Activated CD4-positive, alpha-beta memory T cell treated with anti-CD3 and anti-CD28 coated beads for 36 hours (primary cell): ENCODE measurements at regions not wholly inside any gene's neighbourhood (a gene's known extent, or its start where the extent isn't known, plus 50 kb on each side); places are given as distances from the start of the nearest gene placed in this dataset.
"Not testable (repeated sequence)": the region's sequence is repeated elsewhere in the genome, so short reads cannot be mapped to it uniquely, and the experiment has no call there.

Experiments used
- CTCF ChIA-PET: fragments of 350-600 bp; sonication (Branson Sonifier 250); formaldehyde crosslinking; loops from one replicate; lab custom pipeline; 2021; ENCODE audit warnings: antibody characterized with exemption, inconsistent platforms; lab: Charles Lee
- POLR2A ChIA-PET: fragments of 350-600 bp; sonication (Branson Sonifier 250); formaldehyde crosslinking; loops from one replicate; lab custom pipeline; 2021; ENCODE audit warnings: antibody characterized with exemption; lab: Charles Lee
- DNase-seq: peaks from one replicate; pipeline ENCODE4 v3.0.0-alpha.2; 2020
- H3K27ac Mint-ChIP-seq: one replicate; pipeline ENCODE4 v1.8.0; 2021; ENCODE audit warnings: mixed read lengths
- H3K27me3 Mint-ChIP-seq: one replicate; pipeline ENCODE4 v1.8.0; 2021; ENCODE audit warnings: mixed read lengths
- H3K36me3 Mint-ChIP-seq: one replicate; pipeline ENCODE4 v1.8.0; 2021; ENCODE audit warnings: mixed read lengths
- H3K4me1 Mint-ChIP-seq: one replicate; pipeline ENCODE4 v1.8.0; 2021; ENCODE audit warnings: low read depth, mixed read lengths
- H3K4me3 Mint-ChIP-seq: one replicate; pipeline ENCODE4 v1.8.0; 2021; ENCODE audit warnings: mild to moderate bottlenecking, mixed read lengths
- H3K9me3 Mint-ChIP-seq: one replicate; pipeline ENCODE4 v1.8.0; 2021; ENCODE audit warnings: mixed read lengths
- intact Hi-C: fragments of 100-400 bp; cut with micrococcal nuclease; formaldehyde crosslinking; loops from one replicate; pipeline ENCODE4 v1.15.1; 2023

GRCh38 chr10:33917069-33917780 lies 582.8 kb upstream of the NRP1 start:
- H3K36me3 Mint-ChIP-seq, result no peaks in the 10 kb centered on the region
- ChIA-PET CTCF (no interaction called here), POLR2A (no interaction called here)
- H3K27me3 Mint-ChIP-seq, result peaks cover 11% of the 10 kb centered on the region
- DNase-seq, result no peak
- no peak overlapping the region for H3K4me3 Mint-ChIP-seq
- no peak overlapping the region for H3K27ac Mint-ChIP-seq
- H3K9me3 Mint-ChIP-seq, result no peaks in the 10 kb centered on the region
- H3K4me1 Mint-ChIP-seq, result no peaks in the 10 kb centered on the region
- intact Hi-C loops, result no loop called here

- ChIA-PET CTCF (no interaction called here), POLR2A (no interaction called here)
- Mint-ChIP-seq H3K4me1 (no peaks in the 10 kb centered on the region), H3K9me3 (no peaks in the 10 kb centered on the region), H3K36me3 (no peaks in the 10 kb centered on the region), H3K27me3 (peaks cover 6% of the 10 kb centered on the region), H3K4me3 (no peak overlapping the region), H3K27ac (no peak overlapping the region)
- DNase-seq, result no peak
- intact Hi-C loops, result no loop called here
Observed at GRCh38 chr10:33914746-33915145, 580.3 kb upstream of the NRP1 start.

GRCh38 chr10:33913194-33913593 lies 578.7 kb upstream of the NRP1 start:
- intact Hi-C loops, result no loop called here
- POLR2A ChIA-PET, result no interaction called here
- no peak overlapping the region for H3K27ac Mint-ChIP-seq
- DNase-seq, result no peak
- no peak overlapping the region for H3K4me3 Mint-ChIP-seq
- CTCF ChIA-PET, result no interaction called here
- H3K9me3 Mint-ChIP-seq, result no peaks in the 10 kb centered on the region
- H3K27me3 Mint-ChIP-seq, result peaks cover 6% of the 10 kb centered on the region
- no peaks in the 10 kb centered on the region for H3K36me3 Mint-ChIP-seq
- H3K4me1 Mint-ChIP-seq, result no peaks in the 10 kb centered on the region

- CTCF ChIA-PET, H3K36me3 Mint-ChIP-seq, H3K27ac Mint-ChIP-seq, H3K9me3 Mint-ChIP-seq, H3K4me3 Mint-ChIP-seq, intact Hi-C loops, H3K27me3 Mint-ChIP-seq, DNase-seq, H3K4me1 Mint-ChIP-seq, POLR2A ChIA-PET: not testable (repeated sequence)
Observed at GRCh38 chr10:33909476-33909875, 575.0 kb upstream of the NRP1 start.

- no peak for DNase-seq
- no peak overlapping the region for H3K27ac Mint-ChIP-seq
- ChIA-PET CTCF (no interaction called here), POLR2A (no interaction called here)
- H3K27me3 Mint-ChIP-seq, result peaks cover 10% of the 10 kb centered on the region
- H3K9me3 Mint-ChIP-seq, result no peaks in the 10 kb centered on the region
- no peaks in the 10 kb centered on the region for H3K4me1 Mint-ChIP-seq
- intact Hi-C loops, result no loop called here
- H3K36me3 Mint-ChIP-seq, result no peaks in the 10 kb centered on the region
- no peak overlapping the region for H3K4me3 Mint-ChIP-seq
Observed at GRCh38 chr10:33901166-33901565, 566.7 kb upstream of the NRP1 start.

- POLR2A ChIA-PET, result no interaction called here
- Mint-ChIP-seq H3K4me3 (no peak overlapping the region), H3K4me1 (no peaks in the 10 kb centered on the region), H3K36me3 (no peaks in the 10 kb centered on the region), H3K27me3 (peaks cover 12% of the 10 kb centered on the region), H3K27ac (no peak overlapping the region), H3K9me3 (no peaks in the 10 kb centered on the region)
- CTCF ChIA-PET, result no interaction called here
- intact Hi-C loops, result no loop called here
- DNase-seq, result no peak
Observed at GRCh38 chr10:33900596-33900995, 566.1 kb upstream of the NRP1 start.

- ChIA-PET CTCF (no interaction called here), POLR2A (no interaction called here)
- no peak for DNase-seq
- Mint-ChIP-seq H3K27ac (no peak overlapping the region), H3K4me3 (no peak overlapping the region), H3K36me3 (no peaks in the 10 kb centered on the region), H3K9me3 (no peaks in the 10 kb centered on the region), H3K27me3 (peaks cover 16% of the 10 kb centered on the region), H3K4me1 (no peaks in the 10 kb centered on the region)
- intact Hi-C loops, result no loop called here
Observed at GRCh38 chr10:33899578-33900531, 565.4 kb upstream of the NRP1 start.

GRCh38 chr10:33897291-33897752 lies 562.9 kb upstream of the NRP1 start:
- no peak for DNase-seq
- ChIA-PET POLR2A (no interaction called here), CTCF (no interaction called here)
- Mint-ChIP-seq H3K36me3 (no peaks in the 10 kb centered on the region), H3K4me1 (no peaks in the 10 kb centered on the region), H3K27me3 (peaks cover 16% of the 10 kb centered on the region), H3K4me3 (no peak overlapping the region), H3K27ac (no peak overlapping the region), H3K9me3 (no peaks in the 10 kb centered on the region)
- intact Hi-C loops, result no loop called here

- Mint-ChIP-seq H3K36me3 (no peaks in the 10 kb centered on the region), H3K4me1 (no peaks in the 10 kb centered on the region), H3K4me3 (no peak overlapping the region), H3K9me3 (no peaks in the 10 kb centered on the region), H3K27ac (no peak overlapping the region), H3K27me3 (peaks cover 14% of the 10 kb centered on the region)
- ChIA-PET POLR2A (no interaction called here), CTCF (no interaction called here)
- intact Hi-C loops, result no loop called here
- DNase-seq, result no peak
Observed at GRCh38 chr10:33893506-33893905, 559.0 kb upstream of the NRP1 start.

GRCh38 chr10:33889371-33889770 lies 554.9 kb upstream of the NRP1 start:
- Mint-ChIP-seq H3K4me1 (no peaks in the 10 kb centered on the region), H3K36me3 (no peaks in the 10 kb centered on the region), H3K9me3 (no peaks in the 10 kb centered on the region), H3K4me3 (no peak overlapping the region), H3K27me3 (no peaks in the 10 kb centered on the region), H3K27ac (no peak overlapping the region)
- no peak for DNase-seq
- ChIA-PET CTCF (no interaction called here), POLR2A (no interaction called here)
- intact Hi-C loops, result no loop called here

GRCh38 chr10:33887188-33887587 lies 552.7 kb upstream of the NRP1 start:
- no peaks in the 10 kb centered on the region for H3K9me3 Mint-ChIP-seq
- no peaks in the 10 kb centered on the region for H3K4me1 Mint-ChIP-seq
- H3K27me3 Mint-ChIP-seq, result no peaks in the 10 kb centered on the region
- DNase-seq, result no peak
- H3K36me3 Mint-ChIP-seq, result no peaks in the 10 kb centered on the region
- H3K4me3 Mint-ChIP-seq, result no peak overlapping the region
- ChIA-PET CTCF (no interaction called here), POLR2A (no interaction called here)
- intact Hi-C loops, result no loop called here
- H3K27ac Mint-ChIP-seq, result no peak overlapping the region

- no peak for DNase-seq
- no peaks in the 10 kb centered on the region for H3K9me3 Mint-ChIP-seq
- CTCF ChIA-PET, result no interaction called here
- H3K4me3 Mint-ChIP-seq, result no peak overlapping the region
- H3K36me3 Mint-ChIP-seq, result no peaks in the 10 kb centered on the region
- no peak overlapping the region for H3K27ac Mint-ChIP-seq
- intact Hi-C loops, result no loop called here
- POLR2A ChIA-PET, result no interaction called here
- no peaks in the 10 kb centered on the region for H3K4me1 Mint-ChIP-seq
- H3K27me3 Mint-ChIP-seq, result no peaks in the 10 kb centered on the region
Observed at GRCh38 chr10:33886299-33886698, 551.8 kb upstream of the NRP1 start.
